ENCODE measurements at regions not wholly inside any gene's neighbourhood (a gene's known extent, or its start where the extent isn't known, plus 50 kb on each side); places are given as distances from the start of the nearest gene placed in this dataset.

DNA sequence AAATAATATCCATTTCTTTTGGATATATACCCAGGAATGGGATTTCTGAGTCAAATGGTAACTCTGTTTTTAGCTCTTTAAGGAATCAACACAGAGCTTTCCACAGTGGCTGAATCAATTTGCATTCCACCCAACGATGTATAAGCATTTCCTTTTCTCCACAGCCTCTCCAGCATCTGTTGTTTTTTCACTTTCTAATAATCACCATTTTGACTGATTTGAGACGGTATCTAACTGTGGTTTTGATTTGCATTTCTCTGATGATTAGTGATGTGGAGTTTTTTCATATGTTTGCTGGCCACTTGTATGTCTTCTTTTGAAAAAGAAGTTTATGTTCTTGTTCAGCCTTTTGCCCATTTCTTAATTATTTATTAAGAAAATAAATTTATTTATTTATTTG, 352.2 kb upstream of the OBI1 start (continued):
- TF ChIP-seq EZH2 (IDR thresholded peaks at IDR 0.05; ENCODE audit: low read depth, low read length, severe bottlenecking) (no peak), RFX5 (IDR thresholded peaks at IDR 0.05; ENCODE audit: borderline replicate concordance, low read depth, low read length) (no peak), KDM5A (IDR thresholded peaks at IDR 0.05; ENCODE audit: low read length) (no peak)

Measured in H1 (cell line).